RKO (cell line): ENCODE measurements at regions not wholly inside any gene's neighbourhood (a gene's known extent, or its start where the extent isn't known, plus 50 kb on each side); places are given as distances from the start of the nearest gene placed in this dataset.
"Not testable (repeated sequence)": the region's sequence is repeated elsewhere in the genome, so short reads cannot be mapped to it uniquely, and the experiment has no call there.

Experiments
- DNase-seq: peaks from one replicate; pipeline ENCODE4 v3.0.0-alpha.2; 2016; ENCODE audit warnings: low spot score

GRCh38 chr16:18148132-18148531, 188.4 kb downstream of the NPIPA8 start:
- DNase-seq = not testable (repeated sequence)

- DNase-seq = not testable (repeated sequence)
Observed at GRCh38 chr16:18146601-18147142, 189.9 kb downstream of the NPIPA8 start.

- not testable (repeated sequence) for DNase-seq
Observed at GRCh38 chr16:18142066-18142465, 194.5 kb downstream of the NPIPA8 start.

GRCh38 chr16:18136288-18136687, 200.2 kb downstream of the NPIPA8 start:
- DNase-seq = not testable (repeated sequence)

GRCh38 chr16:18135024-18135423, 201.5 kb downstream of the NPIPA8 start:
- not testable (repeated sequence) for DNase-seq

- DNase-seq = not testable (repeated sequence)
Observed at GRCh38 chr16:18131587-18131986, 204.9 kb downstream of the NPIPA8 start.

- not testable (repeated sequence) for DNase-seq
Observed at GRCh38 chr16:18130478-18131120, 205.9 kb downstream of the NPIPA8 start.

- not testable (repeated sequence) for DNase-seq
Observed at GRCh38 chr16:18127033-18127432, 209.5 kb downstream of the NPIPA8 start.

- DNase-seq = not testable (repeated sequence)
Observed at GRCh38 chr16:18119092-18119491, 217.4 kb downstream of the NPIPA8 start.

GRCh38 chr16:18118684-18119083, 217.9 kb downstream of the NPIPA8 start:
- not testable (repeated sequence) for DNase-seq

- not testable (repeated sequence) for DNase-seq
Observed at GRCh38 chr16:18118071-18118470, 218.5 kb downstream of the NPIPA8 start.

GRCh38 chr16:18104412-18104811, 232.1 kb downstream of the NPIPA8 start:
- not testable (repeated sequence) for DNase-seq

GRCh38 chr16:18101077-18101476, 235.5 kb downstream of the NPIPA8 start:
- not testable (repeated sequence) for DNase-seq

GRCh38 chr16:18092605-18093004, 243.9 kb downstream of the NPIPA8 start:
- not testable (repeated sequence) for DNase-seq

- not testable (repeated sequence) for DNase-seq
Observed at GRCh38 chr16:18080658-18081363, 255.7 kb downstream of the NPIPA8 start.

- DNase-seq = not testable (repeated sequence)
Observed at GRCh38 chr16:18077910-18078309, 258.6 kb downstream of the NPIPA8 start.

GRCh38 chr16:18072161-18072560, 264.4 kb downstream of the NPIPA8 start:
- DNase-seq = no peak

- DNase-seq = no peak
Observed at GRCh38 chr16:18069683-18070082, 266.9 kb downstream of the NPIPA8 start.

GRCh38 chr16:18068477-18068876, 268.1 kb downstream of the NPIPA8 start:
- DNase-seq = no peak

GRCh38 chr16:18062713-18063112, 273.8 kb downstream of the NPIPA8 start:
- DNase-seq = no peak

- DNase-seq = no peak
Observed at GRCh38 chr16:18060351-18060750, 276.2 kb downstream of the NPIPA8 start.

GRCh38 chr16:18059577-18059976, 277.0 kb downstream of the NPIPA8 start:
- DNase-seq = no peak

- no peak for DNase-seq
Observed at GRCh38 chr16:18059089-18059488, 277.4 kb downstream of the NPIPA8 start.
